Psoas muscle (tissue), 7 donors: ENCODE measurements at regions not wholly inside any gene's neighbourhood (a gene's known extent, or its start where the extent isn't known, plus 50 kb on each side); places are given as distances from the start of the nearest gene placed in this dataset.

Source experiments
- ATAC-seq, 4 donors: fragments of 200-7000 bp; cut with Tn5 transposase; one replicate each; pipeline ENCODE4 v1.9.1; 2020; ENCODE audit warnings: moderate library complexity in 3 of 4, mild to moderate bottlenecking in 2 of 4
- DNase-seq, 2 donors: peaks; one replicate each; pipeline ENCODE4 v3.0.0-alpha.2; 2020
- H3K27ac ChIP-seq: fragments of 200-600 bp; one replicate; pipeline ENCODE4 v1.8.0; 2022
- H3K27me3 ChIP-seq, 3 donors: fragments of 200-600 bp in 1 of 3; one replicate each; pipeline versions ENCODE4 v1.6.1 to v1.8.0; 2013 to 2022; ENCODE audit warnings: low read length in 2 of 3, mild to moderate bottlenecking in 2 of 3, moderate library complexity in 1 of 3; ENCODE audit not compliant: insufficient read depth in 3 of 3
- H3K36me3 ChIP-seq, 2 donors: fragments of 200-600 bp in 1 of 2; one replicate each; pipeline versions ENCODE4 v1.6.1 to v1.8.0; 2013 to 2022; ENCODE audit warnings: low read depth in 1 of 2, mild to moderate bottlenecking in 1 of 2, moderate library complexity in 1 of 2; ENCODE audit not compliant: insufficient read depth in 1 of 2
- H3K4me1 ChIP-seq: fragments of 200-600 bp; one replicate; pipeline ENCODE4 v1.8.0; 2022
- H3K4me3 ChIP-seq: fragments of 200-600 bp; one replicate; pipeline ENCODE4 v1.8.0; 2022; ENCODE audit warnings: mild to moderate bottlenecking
- H3K9me3 ChIP-seq: fragments of 200-600 bp; one replicate; pipeline ENCODE4 v1.8.0; 2022
- WGBS, 3 donors: extraction: QIAGEN DNeasy Blood & Tissue Kit; methylation state at CpG; one replicate each; pipeline versions ENCODE4 v1.1.6 to v1.1.7; 2013; 5-methylcytosine and 5-hydroxymethylcytosine counted together
- intact Hi-C, 2 donors: fragments of 100-400 bp; cut with DNase I; formaldehyde crosslinking; loops; one replicate each; pipeline versions ENCODE4 v1.11.0 to v1.14.2; 2022
- TF ChIP-seq, protein P1 (sequence below): fragments of 200-600 bp; IDR thresholded peaks from one replicate; pipeline ENCODE4 v1.8.0; 2022; ENCODE audit warnings: antibody characterized with exemption
- donor health status: healthy with polysubstance abuse.
- donor health status: DM: no; HTN: no; CAD: no; lungs with moderate emphysema.
- donor health status: Bipolar disorder and iron deficiency.
- donor health status: healthy.
- donor health status: DM: yes; HTN: yes; CAD: no.
- donor health status: DM: no; HTN: no; CAD: no.
- donor health status: DM: yes; HTN: yes; CAD: no.

DNA sequence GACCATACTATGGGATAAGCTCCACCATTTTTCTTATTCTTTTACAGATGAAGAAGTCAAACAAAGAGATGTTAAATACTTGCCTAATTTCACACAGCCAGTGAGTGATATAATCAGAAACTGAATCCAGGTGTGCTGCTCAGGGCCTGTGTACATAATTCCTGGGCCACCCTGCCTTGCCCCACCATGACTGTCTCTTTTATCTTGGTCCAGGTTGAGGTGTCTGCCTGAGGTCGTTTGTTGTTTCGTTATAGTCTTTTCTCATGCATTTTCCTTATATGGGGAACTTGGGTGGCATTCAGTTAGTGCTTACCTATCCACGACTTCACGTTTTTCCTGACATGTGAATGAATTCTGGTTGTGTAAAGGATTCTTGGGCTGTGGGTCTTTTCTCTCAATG, 277.6 kb downstream of the COL12A1 start:
- WGBS, 3 donors: 67 to 77% (median 73%) methylated on average over 4 of the region's 4 CpGs

DNA sequence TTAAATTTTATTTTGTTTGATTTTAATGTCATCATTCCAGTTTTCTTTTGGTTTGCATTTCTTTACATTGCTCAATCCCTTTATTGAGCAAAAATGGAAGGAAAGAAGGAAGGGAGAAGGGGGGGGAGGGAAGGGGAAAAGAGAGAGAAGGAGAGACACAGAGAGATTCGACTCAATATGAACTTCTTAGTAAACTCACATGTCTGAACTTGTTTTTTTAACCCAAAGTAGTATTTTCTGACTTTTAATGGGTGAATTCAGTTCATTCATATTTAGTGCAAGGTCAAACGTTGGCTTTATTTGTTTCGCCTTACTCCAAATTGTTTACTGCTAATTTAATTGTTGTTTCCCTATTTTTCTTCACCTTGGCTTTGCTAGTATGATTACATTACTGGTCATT, 278.6 kb downstream of the COL12A1 start:
- ATAC-seq (no peak), DNase-seq (no peak)
- no peaks in the 10 kb centered on the region for H3K36me3 ChIP-seq
- TF ChIP-seq, protein P1, sequence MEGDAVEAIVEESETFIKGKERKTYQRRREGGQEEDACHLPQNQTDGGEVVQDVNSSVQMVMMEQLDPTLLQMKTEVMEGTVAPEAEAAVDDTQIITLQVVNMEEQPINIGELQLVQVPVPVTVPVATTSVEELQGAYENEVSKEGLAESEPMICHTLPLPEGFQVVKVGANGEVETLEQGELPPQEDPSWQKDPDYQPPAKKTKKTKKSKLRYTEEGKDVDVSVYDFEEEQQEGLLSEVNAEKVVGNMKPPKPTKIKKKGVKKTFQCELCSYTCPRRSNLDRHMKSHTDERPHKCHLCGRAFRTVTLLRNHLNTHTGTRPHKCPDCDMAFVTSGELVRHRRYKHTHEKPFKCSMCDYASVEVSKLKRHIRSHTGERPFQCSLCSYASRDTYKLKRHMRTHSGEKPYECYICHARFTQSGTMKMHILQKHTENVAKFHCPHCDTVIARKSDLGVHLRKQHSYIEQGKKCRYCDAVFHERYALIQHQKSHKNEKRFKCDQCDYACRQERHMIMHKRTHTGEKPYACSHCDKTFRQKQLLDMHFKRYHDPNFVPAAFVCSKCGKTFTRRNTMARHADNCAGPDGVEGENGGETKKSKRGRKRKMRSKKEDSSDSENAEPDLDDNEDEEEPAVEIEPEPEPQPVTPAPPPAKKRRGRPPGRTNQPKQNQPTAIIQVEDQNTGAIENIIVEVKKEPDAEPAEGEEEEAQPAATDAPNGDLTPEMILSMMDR: no peak
- WGBS, 3 donors: 83 to 92% (median 86%) methylated on average over 3 of the region's 3 CpGs
- H3K4me1 ChIP-seq: no peaks in the 10 kb centered on the region
- H3K27me3 ChIP-seq: no peaks in the 10 kb centered on the region
- no peak overlapping the region for H3K4me3 ChIP-seq
- intact Hi-C loops: no loop called here
- H3K27ac ChIP-seq: no peak overlapping the region
- no peaks in the 10 kb centered on the region for H3K9me3 ChIP-seq

More for the DNA sequence above, 277.6 kb downstream of the COL12A1 start:
- TF ChIP-seq, protein P1: no peak
- intact Hi-C loops: no loop called here
- Histone ChIP-seq H3K4me1 (no peaks in the 10 kb centered on the region), H3K27ac (no peak overlapping the region), H3K9me3 (no peaks in the 10 kb centered on the region), H3K27me3 (peaks cover 0 to 4% (median 0%) of the 10 kb centered on the region in 3 donors), H3K4me3 (no peak overlapping the region), H3K36me3 (no peaks in the 10 kb centered on the region)
- DNase-seq: no peak
- ATAC-seq: no peak

DNA sequence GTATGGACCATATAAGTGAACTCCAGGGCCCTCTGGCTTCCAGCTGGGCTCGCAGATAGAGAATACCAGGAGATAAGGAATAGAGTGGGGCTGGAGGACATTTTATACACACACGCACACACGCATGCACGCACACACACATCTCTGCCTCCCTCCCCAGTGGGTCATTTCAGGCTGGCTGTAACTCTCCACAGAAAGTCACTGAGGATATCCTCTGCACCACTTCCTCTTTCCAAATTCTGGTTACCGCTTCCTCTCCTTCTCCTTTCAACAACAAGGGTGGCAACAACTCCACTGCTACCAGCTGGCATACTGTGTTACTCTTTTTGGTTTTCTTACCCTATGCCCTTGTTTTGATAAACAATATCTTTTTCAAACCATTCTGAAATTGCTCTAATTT, 280.2 kb downstream of the COL12A1 start:
- H3K27me3 ChIP-seq: no peaks in the 10 kb centered on the region
- no peaks in the 10 kb centered on the region for H3K9me3 ChIP-seq
- TF ChIP-seq, protein P1: no peak
- H3K4me1 ChIP-seq: no peaks in the 10 kb centered on the region
- H3K27ac ChIP-seq: no peak overlapping the region
- WGBS, 3 donors: 74 to 88% (median 80%) methylated on average over 5 of the region's 5 CpGs
- ATAC-seq (no peak), DNase-seq (no peak)
- no peak overlapping the region for H3K4me3 ChIP-seq
- intact Hi-C loops: no loop called here
- no peaks in the 10 kb centered on the region for H3K36me3 ChIP-seq

DNA sequence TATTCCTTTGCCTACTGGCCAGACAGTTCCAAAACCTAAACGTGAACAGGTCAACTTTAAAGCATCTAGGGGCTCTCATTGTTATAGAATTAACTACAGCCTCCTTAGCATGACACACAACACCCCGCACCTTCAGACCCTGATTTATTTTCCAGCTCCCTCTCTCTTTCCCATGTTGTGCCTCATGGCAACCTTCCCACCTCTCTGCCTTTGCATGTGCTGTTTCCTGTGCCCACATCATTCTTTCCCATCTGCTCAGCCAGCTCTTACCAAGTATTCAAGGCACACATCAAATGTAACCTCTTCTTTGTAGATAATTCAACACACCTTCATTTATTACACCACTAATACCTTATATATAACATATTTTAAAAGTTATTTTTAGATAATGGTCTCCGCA, 291.0 kb downstream of the COL12A1 start:
- ATAC-seq: no peak
- TF ChIP-seq, protein P1: no peak
- no peak overlapping the region for H3K27ac ChIP-seq
- H3K4me1 ChIP-seq: no peaks in the 10 kb centered on the region
- intact Hi-C loops: no loop called here
- no peak overlapping the region for H3K4me3 ChIP-seq
- no peaks in the 10 kb centered on the region for H3K36me3 ChIP-seq
- no peaks in the 10 kb centered on the region for H3K9me3 ChIP-seq
- WGBS, 3 donors: 51 to 63% (median 52%) methylated on average over 3 of the region's 3 CpGs
- no peak for DNase-seq
- H3K27me3 ChIP-seq: no peaks in the 10 kb centered on the region

DNA sequence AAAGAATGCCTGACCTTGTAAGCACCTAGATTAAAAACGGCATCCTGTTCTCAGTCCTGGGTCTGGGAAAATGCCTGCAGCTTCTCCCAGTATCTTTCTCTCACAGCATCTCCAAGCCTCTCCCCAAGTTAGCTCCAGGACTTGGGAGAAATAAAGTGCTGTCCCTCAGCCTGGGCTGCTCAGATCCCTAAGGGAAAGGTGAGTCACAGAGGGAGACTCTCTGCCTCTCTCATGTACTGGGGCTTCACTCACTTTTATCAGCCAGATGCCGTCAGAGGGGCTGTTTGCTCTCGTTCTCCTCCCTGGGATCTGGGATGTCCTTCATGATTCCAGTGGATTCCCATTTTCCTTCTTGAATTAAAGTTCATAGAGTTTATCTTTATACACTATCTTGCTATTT, 293.6 kb downstream of the COL12A1 start:
- DNase-seq (no peak), ATAC-seq (no peak)
- no peak overlapping the region for H3K4me3 ChIP-seq
- H3K36me3 ChIP-seq: no peaks in the 10 kb centered on the region
- no peak overlapping the region for H3K27ac ChIP-seq
- no peaks in the 10 kb centered on the region for H3K9me3 ChIP-seq
- TF ChIP-seq, protein P1: no peak
- H3K4me1 ChIP-seq: no peaks in the 10 kb centered on the region
- 42 to 62% (median 44%) methylated on average over 3 of the region's 3 CpGs for WGBS, 3 donors
- no peaks in the 10 kb centered on the region for H3K27me3 ChIP-seq
- intact Hi-C loops: no loop called here
